Stimulated activated CD4-positive, alpha-beta T cell treated with anti-CD3 and anti-CD28 coated beads, Interleukin-1b, Interleukin-23, amount 100 ng/mL, for 48 hours (primary cell): ENCODE measurements at regions not wholly inside any gene's neighbourhood (a gene's known extent, or its start where the extent isn't known, plus 50 kb on each side); places are given as distances from the start of the nearest gene placed in this dataset.
"Not testable (repeated sequence)": the region's sequence is repeated elsewhere in the genome, so short reads cannot be mapped to it uniquely, and the experiment has no call there.

Experiments used
- DNase-seq: peaks from one replicate; pipeline ENCODE4 v3.0.0-alpha.2; 2020

GRCh38 chr3:80439490-80439889 lies 671.7 kb upstream of the ROBO1 start:
- DNase-seq = no peak

- no peak for DNase-seq
These were observed 666.6 kb upstream of the ROBO1 start for GRCh38 chr3:80434366-80434765.

- DNase-seq = no peak
These were observed 657.2 kb upstream of the ROBO1 start for GRCh38 chr3:80424951-80425350.

GRCh38 chr3:80408030-80408721 lies 640.4 kb upstream of the ROBO1 start:
- DNase-seq = no peak

- DNase-seq = no peak
These were observed 637.8 kb upstream of the ROBO1 start for GRCh38 chr3:80405618-80406017.

- DNase-seq = no peak
These were observed 627.2 kb upstream of the ROBO1 start for GRCh38 chr3:80395023-80395422.

GRCh38 chr3:80391573-80391972 lies 623.8 kb upstream of the ROBO1 start:
- no peak for DNase-seq

- DNase-seq = no peak
These were observed 617.0 kb upstream of the ROBO1 start for GRCh38 chr3:80384811-80385210.

- no peak for DNase-seq
These were observed 606.6 kb upstream of the ROBO1 start for GRCh38 chr3:80374423-80374822.

- DNase-seq = no peak
These were observed 600.8 kb upstream of the ROBO1 start for GRCh38 chr3:80368616-80369015.

GRCh38 chr3:80366808-80367548 lies 599.2 kb upstream of the ROBO1 start:
- DNase-seq = no peak

- no peak for DNase-seq
These were observed 590.0 kb upstream of the ROBO1 start for GRCh38 chr3:80357761-80358160.

- no peak for DNase-seq
These were observed 587.3 kb upstream of the ROBO1 start for GRCh38 chr3:80355144-80355543.

GRCh38 chr3:80351201-80351600 lies 583.4 kb upstream of the ROBO1 start:
- no peak for DNase-seq

- DNase-seq = no peak
These were observed 583.0 kb upstream of the ROBO1 start for GRCh38 chr3:80350771-80351170.

- DNase-seq = no peak
These were observed 570.6 kb upstream of the ROBO1 start for GRCh38 chr3:80338366-80338765.

GRCh38 chr3:80334534-80334933 lies 566.7 kb upstream of the ROBO1 start:
- no peak for DNase-seq

- no peak for DNase-seq
These were observed 563.8 kb upstream of the ROBO1 start for GRCh38 chr3:80331494-80332170.

GRCh38 chr3:80314541-80314940 lies 546.7 kb upstream of the ROBO1 start:
- DNase-seq = not testable (repeated sequence)

GRCh38 chr3:80308637-80309036 lies 540.8 kb upstream of the ROBO1 start:
- DNase-seq = no peak

- DNase-seq = no peak
These were observed 540.0 kb upstream of the ROBO1 start for GRCh38 chr3:80307844-80308243.

- DNase-seq = no peak
These were observed 529.9 kb upstream of the ROBO1 start for GRCh38 chr3:80297720-80298119.

- no peak for DNase-seq
These were observed 517.6 kb upstream of the ROBO1 start for GRCh38 chr3:80285388-80285787.

GRCh38 chr3:80283783-80284182 lies 516.0 kb upstream of the ROBO1 start:
- no peak for DNase-seq
